Astrocyte (in vitro differentiated cells and primary cell): ENCODE measurements at regions not wholly inside any gene's neighbourhood (a gene's known extent, or its start where the extent isn't known, plus 50 kb on each side); places are given as distances from the start of the nearest gene placed in this dataset.
"Not testable (repeated sequence)": the region's sequence is repeated elsewhere in the genome, so short reads cannot be mapped to it uniquely, and the experiment has no call there.

ENCODE experiments used
- EZH2 ChIP-seq: IDR thresholded peaks from 2 replicates; pipeline ENCODE4 v1.6.1; 2012; ENCODE audit warnings: mild to moderate bottlenecking, low read length, inconsistent platforms; ENCODE audit not compliant: insufficient read depth
- TF ChIP-seq, protein P1 (sequence below): IDR thresholded peaks from 2 replicates; pipeline ENCODE4 v1.5.1; 2011; ENCODE audit warnings: low read depth, mild to moderate bottlenecking, inconsistent platforms, low read length, moderate library complexity; ENCODE audit not compliant: insufficient read depth

DNA sequence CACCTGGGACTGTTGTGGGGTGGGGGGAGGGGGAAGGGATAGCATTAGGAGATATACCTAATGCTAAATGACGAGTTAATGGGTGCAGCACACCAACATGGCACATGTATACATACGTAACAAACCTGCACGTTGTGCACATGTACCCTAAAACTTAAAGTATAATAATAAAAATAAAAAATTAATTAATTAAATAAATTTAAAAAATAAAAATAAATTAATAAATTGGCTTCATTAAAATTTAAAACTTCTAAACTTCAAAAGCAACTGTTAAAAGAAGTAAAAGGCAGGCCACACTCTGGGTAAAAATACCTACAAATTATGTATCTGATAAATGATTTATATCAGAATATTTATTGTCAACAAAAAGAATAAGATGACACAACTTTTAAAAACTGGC, 102.6 kb upstream of the SLIT2 start:
- TF ChIP-seq, protein P1, sequence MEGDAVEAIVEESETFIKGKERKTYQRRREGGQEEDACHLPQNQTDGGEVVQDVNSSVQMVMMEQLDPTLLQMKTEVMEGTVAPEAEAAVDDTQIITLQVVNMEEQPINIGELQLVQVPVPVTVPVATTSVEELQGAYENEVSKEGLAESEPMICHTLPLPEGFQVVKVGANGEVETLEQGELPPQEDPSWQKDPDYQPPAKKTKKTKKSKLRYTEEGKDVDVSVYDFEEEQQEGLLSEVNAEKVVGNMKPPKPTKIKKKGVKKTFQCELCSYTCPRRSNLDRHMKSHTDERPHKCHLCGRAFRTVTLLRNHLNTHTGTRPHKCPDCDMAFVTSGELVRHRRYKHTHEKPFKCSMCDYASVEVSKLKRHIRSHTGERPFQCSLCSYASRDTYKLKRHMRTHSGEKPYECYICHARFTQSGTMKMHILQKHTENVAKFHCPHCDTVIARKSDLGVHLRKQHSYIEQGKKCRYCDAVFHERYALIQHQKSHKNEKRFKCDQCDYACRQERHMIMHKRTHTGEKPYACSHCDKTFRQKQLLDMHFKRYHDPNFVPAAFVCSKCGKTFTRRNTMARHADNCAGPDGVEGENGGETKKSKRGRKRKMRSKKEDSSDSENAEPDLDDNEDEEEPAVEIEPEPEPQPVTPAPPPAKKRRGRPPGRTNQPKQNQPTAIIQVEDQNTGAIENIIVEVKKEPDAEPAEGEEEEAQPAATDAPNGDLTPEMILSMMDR, result not testable (repeated sequence)
- TF ChIP-seq EZH2, result not testable (repeated sequence)
